OCI-LY7 (cell line): ENCODE measurements at regions not wholly inside any gene's neighbourhood (a gene's known extent, or its start where the extent isn't known, plus 50 kb on each side); places are given as distances from the start of the nearest gene placed in this dataset.

ENCODE experiments used
- BruUV-seq: library from RNA; stranded (reverse); fragments of 400-500 nt; replicated peaks from 2 replicates; lab custom pipeline; 2021; lab: Mats Ljungman, UMichigan
- CTCF ChIA-PET: fragments of 300-600 bp; sonication (Branson Sonifier 250); formaldehyde crosslinking; loops from one replicate; lab custom pipeline; 2022; ENCODE audit warnings: antibody characterized with exemption; ENCODE audit not compliant: unreplicated experiment; lab: Charles Lee
- POLR2A ChIA-PET: fragments of 300-600 bp; sonication (Branson Sonifier 250); formaldehyde crosslinking; loops from one replicate; lab custom pipeline; 2022; ENCODE audit warnings: antibody characterized with exemption; lab: Charles Lee
- DNase-seq: peaks from one replicate; pipeline ENCODE4 v3.0.0-alpha.2; 2015; ENCODE audit warnings: low spot score
- H2AFZ ChIP-seq: fragments of 200-600 bp; sonication (generic), shearing (Covaris generic); 2 replicates; pipeline ENCODE4 v1.6.1; 2014; ENCODE audit warnings: mild to moderate bottlenecking, antibody characterized with exemption, low read length, moderate library complexity
- H3K27ac ChIP-seq: fragments of 200-600 bp; sonication (generic); 2 replicates; pipeline ENCODE4 v1.5.1; 2014; ENCODE audit warnings: mixed run types, low read depth, mild to moderate bottlenecking, moderate library complexity, low read length, inconsistent platforms; ENCODE audit not compliant: poor library complexity, severe bottlenecking
- H3K36me3 ChIP-seq: fragments of 200-600 bp; sonication (generic); 2 replicates; pipeline ENCODE4 v1.6.1; 2014; ENCODE audit warnings: mild to moderate bottlenecking, antibody characterized with exemption, low read length, moderate library complexity, mixed read lengths; ENCODE audit not compliant: insufficient read depth
- H3K4me1 ChIP-seq: fragments of 200-600 bp; sonication (generic); 2 replicates; pipeline ENCODE4 v1.5.1; 2014; ENCODE audit warnings: mild to moderate bottlenecking, low read length; ENCODE audit not compliant: insufficient read depth, poor library complexity, severe bottlenecking
- H3K4me2 ChIP-seq: fragments of 200-600 bp; sonication (generic); 2 replicates; pipeline ENCODE4 v1.6.1; 2014; ENCODE audit warnings: mild to moderate bottlenecking, low read length
- H3K4me3 ChIP-seq: fragments of 200-600 bp; sonication (generic); 2 replicates; pipeline ENCODE4 v1.5.1; 2014; ENCODE audit warnings: mild to moderate bottlenecking, low read depth, low read length; ENCODE audit not compliant: poor library complexity, severe bottlenecking
- H3K79me2 ChIP-seq: fragments of 200-600 bp; sonication (generic); 2 replicates; pipeline ENCODE4 v1.6.1; 2016; ENCODE audit warnings: low read depth, mild to moderate bottlenecking, low read length, moderate library complexity, mixed read lengths; ENCODE audit not compliant: insufficient read depth
- H3K9me2 ChIP-seq: fragments of 200-600 bp; sonication (generic); 2 replicates; pipeline ENCODE4 v1.6.1; 2016; ENCODE audit warnings: mild to moderate bottlenecking, low read length, mixed read lengths; ENCODE audit not compliant: insufficient read depth
- H3K9me3 ChIP-seq: fragments of 200-600 bp; sonication (generic); 2 replicates; pipeline ENCODE4 v1.6.1; 2014; ENCODE audit warnings: mild to moderate bottlenecking, mixed run types, low read length, mixed read lengths
- H4K20me1 ChIP-seq: fragments of 200-600 bp; sonication (generic); 2 replicates; pipeline ENCODE4 v1.6.1; 2014; ENCODE audit warnings: mild to moderate bottlenecking, antibody characterized with exemption, low read length, moderate library complexity, mixed read lengths; ENCODE audit not compliant: insufficient read depth
- EZH2phosphoT487 ChIP-seq: fragments of 200-600 bp; sonication (generic); IDR thresholded peaks from 2 replicates; pipeline ENCODE4 v1.6.1; 2018; ENCODE audit warnings: low read depth, borderline replicate concordance, mild to moderate bottlenecking, mixed run types, antibody characterized with exemption, low read length, moderate library complexity, mixed read lengths
- intact Hi-C: fragments of 100-400 bp; cut with micrococcal nuclease; formaldehyde crosslinking; loops from one replicate; pipeline ENCODE4 v1.10.0; 2022; ENCODE audit not compliant: unreplicated experiment
- TF ChIP-seq, protein P1 (sequence below): fragments of 200-600 bp; sonication (generic); conservative IDR thresholded peaks from 2 replicates; pipeline ENCODE4 v1.5.1; 2014; ENCODE audit warnings: mild to moderate bottlenecking, antibody characterized with exemption, low read length, moderate library complexity, mixed read lengths

DNA sequence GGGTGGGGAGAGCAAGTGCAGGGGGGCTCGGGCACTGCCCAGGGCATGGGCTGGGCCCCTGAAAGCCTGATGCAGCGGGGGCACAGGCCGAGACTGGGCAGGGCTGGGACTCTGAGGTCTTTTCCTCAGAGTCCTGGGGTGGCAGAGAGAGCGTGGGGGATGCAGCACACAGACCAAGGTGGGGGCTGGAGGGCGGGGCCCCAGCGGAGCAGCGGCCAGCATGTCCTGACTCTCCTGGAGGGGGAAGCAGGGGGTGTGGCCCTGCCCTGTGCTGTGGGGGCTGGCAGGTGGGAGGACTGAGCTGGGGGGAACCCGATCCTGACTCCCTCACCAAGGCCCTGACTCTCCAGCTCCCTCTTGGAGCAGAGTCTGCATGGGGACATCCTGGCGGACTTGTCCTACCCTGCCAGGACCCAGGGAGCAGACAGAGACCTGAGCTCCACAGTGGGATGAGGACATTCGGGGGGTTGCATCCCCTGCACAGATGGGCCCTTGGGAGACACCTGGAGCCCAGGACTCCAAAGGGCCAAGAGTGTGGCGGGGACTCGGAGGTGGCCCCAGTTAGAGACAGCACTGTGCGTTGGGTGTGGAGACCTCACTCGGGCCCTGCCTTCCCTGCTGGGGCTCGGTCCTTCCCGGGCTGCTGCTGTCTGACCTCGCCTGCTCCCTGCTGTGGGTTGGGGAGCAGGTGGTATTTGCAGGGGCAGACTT, 326.1 kb downstream of the TMEM121 start:
- CTCF ChIA-PET, result no interaction called here
- H4K20me1 ChIP-seq, result no peaks in the 10 kb centered on the region
- H3K9me2 ChIP-seq, result no peaks in the 10 kb centered on the region
- peaks cover 66% of the 10 kb centered on the region for H3K36me3 ChIP-seq
- POLR2A ChIA-PET, result no interaction called here
- peak; percentile 78 for DNase-seq
- H3K4me2 ChIP-seq, result peak overlapping the region; percentile 69; the same call in 1 of the 2 replicates
- H2AFZ ChIP-seq, result no peak overlapping the region
- intact Hi-C loops, result loop anchor here (1.0 kb wide), 1 partner anchor 34 kb away; no protein-coding TSS in a partner anchor
- peaks cover 48% of the 10 kb centered on the region for H3K4me1 ChIP-seq
- no peak for TF ChIP-seq EZH2phosphoT487
- TF ChIP-seq, protein P1, sequence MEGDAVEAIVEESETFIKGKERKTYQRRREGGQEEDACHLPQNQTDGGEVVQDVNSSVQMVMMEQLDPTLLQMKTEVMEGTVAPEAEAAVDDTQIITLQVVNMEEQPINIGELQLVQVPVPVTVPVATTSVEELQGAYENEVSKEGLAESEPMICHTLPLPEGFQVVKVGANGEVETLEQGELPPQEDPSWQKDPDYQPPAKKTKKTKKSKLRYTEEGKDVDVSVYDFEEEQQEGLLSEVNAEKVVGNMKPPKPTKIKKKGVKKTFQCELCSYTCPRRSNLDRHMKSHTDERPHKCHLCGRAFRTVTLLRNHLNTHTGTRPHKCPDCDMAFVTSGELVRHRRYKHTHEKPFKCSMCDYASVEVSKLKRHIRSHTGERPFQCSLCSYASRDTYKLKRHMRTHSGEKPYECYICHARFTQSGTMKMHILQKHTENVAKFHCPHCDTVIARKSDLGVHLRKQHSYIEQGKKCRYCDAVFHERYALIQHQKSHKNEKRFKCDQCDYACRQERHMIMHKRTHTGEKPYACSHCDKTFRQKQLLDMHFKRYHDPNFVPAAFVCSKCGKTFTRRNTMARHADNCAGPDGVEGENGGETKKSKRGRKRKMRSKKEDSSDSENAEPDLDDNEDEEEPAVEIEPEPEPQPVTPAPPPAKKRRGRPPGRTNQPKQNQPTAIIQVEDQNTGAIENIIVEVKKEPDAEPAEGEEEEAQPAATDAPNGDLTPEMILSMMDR, result no peak
- H3K9me3 ChIP-seq, result no peaks in the 10 kb centered on the region
- H3K4me3 ChIP-seq, result no peak overlapping the region
- H3K27ac ChIP-seq, result peak overlapping the region; percentile 96
- BruUV-seq, result no TSS peak
- peaks cover 5% of the 10 kb centered on the region; the same call in 1 of the 2 replicates for H3K79me2 ChIP-seq

DNA sequence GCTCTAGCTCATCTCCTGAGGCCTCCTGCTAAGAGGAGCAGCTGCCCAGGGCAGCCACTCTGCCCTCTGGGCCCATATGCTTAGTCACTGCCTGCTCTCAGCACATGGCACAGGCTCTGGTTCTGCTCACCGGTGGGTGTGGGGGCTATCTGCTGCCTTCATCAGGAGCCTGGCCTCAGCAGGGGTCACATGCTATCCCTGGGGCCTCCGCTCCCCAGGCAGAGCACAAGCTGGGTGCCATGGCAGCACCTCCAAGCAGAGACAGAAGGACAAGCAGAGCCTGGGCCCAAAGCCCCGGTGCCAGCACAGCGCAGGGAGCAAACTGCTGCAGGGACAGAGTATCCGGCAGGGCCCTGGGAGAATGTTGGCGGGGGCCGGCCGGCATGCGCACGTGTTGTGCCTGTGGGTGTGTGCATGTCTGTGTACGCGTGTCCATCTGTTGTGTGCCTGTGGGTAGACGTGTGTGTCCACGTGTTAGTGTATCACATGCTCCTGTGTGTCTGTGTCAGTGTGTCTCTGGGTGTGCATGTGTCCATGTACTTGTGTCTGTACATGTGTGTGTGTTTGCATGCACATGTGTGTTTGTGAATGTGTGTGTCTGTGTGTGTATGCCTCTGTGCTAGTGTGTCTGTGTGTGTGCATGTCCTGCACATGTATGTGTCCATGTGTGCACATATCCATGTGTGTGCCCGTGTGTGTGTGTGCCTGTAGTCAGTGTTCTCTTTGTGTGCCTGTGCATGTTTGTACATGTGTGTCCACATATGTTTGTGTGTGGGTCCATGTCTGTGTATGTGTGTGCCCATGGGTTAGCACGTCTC, 326.9 kb downstream of the TMEM121 start:
- no peaks in the 10 kb centered on the region for H3K9me2 ChIP-seq
- no peaks in the 10 kb centered on the region for H3K9me3 ChIP-seq
- peaks cover 74% of the 10 kb centered on the region for H3K36me3 ChIP-seq
- H2AFZ ChIP-seq, result no peak overlapping the region
- TF ChIP-seq, protein P1, result no peak
- no peak for TF ChIP-seq EZH2phosphoT487
- peak overlapping the region; percentile 69 for H3K4me2 ChIP-seq
- CTCF ChIA-PET, result no interaction called here
- BruUV-seq, result no TSS peak
- peaks cover 13% of the 10 kb centered on the region; the same call in 1 of the 2 replicates for H3K79me2 ChIP-seq
- intact Hi-C loops, result no loop called here
- H3K27ac ChIP-seq, result peak overlapping the region; percentile 96
- POLR2A ChIA-PET, result no interaction called here
- H3K4me1 ChIP-seq, result peaks cover 48% of the 10 kb centered on the region
- peak; percentile 67 for DNase-seq
- no peak overlapping the region for H3K4me3 ChIP-seq
- H4K20me1 ChIP-seq, result no peaks in the 10 kb centered on the region
